GM23248 (cell line): ENCODE measurements at regions not wholly inside any gene's neighbourhood (a gene's known extent, or its start where the extent isn't known, plus 50 kb on each side); places are given as distances from the start of the nearest gene placed in this dataset.

Source experiments
- DNase-seq: peaks from one replicate; pipeline ENCODE4 v3.0.0-alpha.2; 2015
- H2AFZ ChIP-seq: fragments of 200-600 bp; sonication (generic); 2 replicates; pipeline ENCODE4 v1.6.1; 2016; ENCODE audit warnings: antibody characterized with exemption
- H3F3A ChIP-seq: fragments of 200-600 bp; sonication (generic); 2 replicates; pipeline ENCODE4 v1.6.1; 2016; ENCODE audit warnings: mild to moderate bottlenecking, antibody characterized with exemption, mixed run types; ENCODE audit not compliant: insufficient read depth
- H3K27ac ChIP-seq: fragments of 200-600 bp; sonication (generic); 2 replicates; pipeline ENCODE4 v1.5.1; 2016; ENCODE audit warnings: mild to moderate bottlenecking
- H3K27me3 ChIP-seq: fragments of 200-600 bp; sonication (generic); replicated peaks from 2 replicates; pipeline ENCODE4 v1.6.1; 2016; ENCODE audit warnings: mild to moderate bottlenecking; ENCODE audit not compliant: insufficient read depth
- H3K36me3 ChIP-seq: fragments of 200-600 bp; sonication (generic); 2 replicates; pipeline ENCODE4 v1.6.1; 2016; ENCODE audit warnings: low read depth, mild to moderate bottlenecking
- H3K4me1 ChIP-seq: fragments of 200-600 bp; sonication (generic); 2 replicates; pipeline ENCODE4 v1.6.1; 2016; ENCODE audit warnings: mild to moderate bottlenecking; ENCODE audit not compliant: insufficient read depth
- H3K4me2 ChIP-seq: fragments of 200-600 bp; sonication (generic); one replicate; pipeline ENCODE4 v1.6.1; 2016; ENCODE audit warnings: mild to moderate bottlenecking; ENCODE audit not compliant: unreplicated experiment
- H3K4me3 ChIP-seq: fragments of 200-600 bp; sonication (generic); 2 replicates; pipeline ENCODE4 v1.5.1; 2016; ENCODE audit warnings: mild to moderate bottlenecking
- H3K79me2 ChIP-seq: fragments of 200-600 bp; sonication (generic); 2 replicates; pipeline ENCODE4 v1.6.1; 2016; ENCODE audit warnings: mild to moderate bottlenecking; ENCODE audit not compliant: insufficient read depth
- H3K9ac ChIP-seq: fragments of 200-600 bp; sonication (generic); 2 replicates; pipeline ENCODE4 v1.6.1; 2016; ENCODE audit warnings: mild to moderate bottlenecking
- H3K9me2 ChIP-seq: fragments of 200-600 bp; sonication (generic); 2 replicates; pipeline ENCODE4 v1.6.1; 2016; ENCODE audit warnings: mixed run types, mild to moderate bottlenecking, moderate library complexity; ENCODE audit not compliant: insufficient read depth
- H3K9me3 ChIP-seq: fragments of 200-600 bp; sonication (generic); one replicate; pipeline ENCODE4 v1.6.1; 2017; ENCODE audit warnings: low read depth
- H4K20me1 ChIP-seq: fragments of 200-600 bp; sonication (generic); 2 replicates; pipeline ENCODE4 v1.6.0; 2016; ENCODE audit not compliant: insufficient read depth
- EZH2 ChIP-seq: fragments of 200-600 bp; sonication (generic); IDR thresholded peaks from 2 replicates; pipeline ENCODE4 v1.6.1; 2018; ENCODE audit warnings: antibody characterized with exemption, mild to moderate bottlenecking; ENCODE audit not compliant: insufficient read depth, poor library complexity, severe bottlenecking
- EZH2phosphoT487 ChIP-seq: fragments of 200-600 bp; sonication (generic); IDR thresholded peaks from 2 replicates; pipeline ENCODE4 v1.6.1; 2018; ENCODE audit warnings: antibody characterized with exemption, moderate library complexity, mild to moderate bottlenecking, low read depth; ENCODE audit not compliant: insufficient read depth
- WGBS, 2 experiments: methylation state at CpG; one replicate each; pipeline ENCODE4 v1.1.6; 2015 to 2017; ENCODE audit warnings: low lambda C conversion rate in 2 of 2, low coverage in 1 of 2; ENCODE audit errors: missing lambda C conversion rate in 2 of 2; 5-methylcytosine and 5-hydroxymethylcytosine counted together
- in situ Hi-C: fragments of 300-500 bp; cut with MboI; formaldehyde crosslinking; loops from 2 replicates; pipeline ENCODE4 v1.15.0; 2020

DNA sequence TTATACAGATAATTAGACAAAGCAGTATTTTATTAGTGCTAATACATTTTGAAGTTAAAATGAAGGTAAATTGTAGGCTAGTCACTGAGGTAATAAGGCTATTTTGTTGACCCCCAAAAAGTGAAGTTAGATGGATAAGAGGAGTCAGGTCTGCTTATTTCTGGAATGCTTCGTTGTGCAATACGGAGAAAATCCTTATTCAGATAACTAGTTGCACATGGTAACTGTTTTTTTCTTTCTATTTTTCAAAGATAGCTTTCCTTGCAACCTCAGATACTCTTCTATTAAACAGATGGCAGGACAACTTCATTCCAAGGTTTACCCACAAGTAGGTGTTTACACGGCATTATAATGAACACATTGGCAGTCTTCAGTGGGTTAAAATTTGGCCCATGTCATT lies 101.1 kb downstream of the TMEM174 start:
- peak overlapping the region; percentile 53 for H3K4me2 ChIP-seq
- DNase-seq = peak; percentile 53

GRCh38 chr5:73273379-73274050 lies 100.5 kb downstream of the TMEM174 start:
- 26 to 37% methylated on average over 6 of the region's 6 CpGs for WGBS, 2 experiments
- DNase-seq = peak; percentile 19
- no peak overlapping the region for H3K4me3 ChIP-seq
- no peak overlapping the region for H3K9ac ChIP-seq
- H3K4me2 ChIP-seq = peak overlapping the region; percentile 53
- H2AFZ ChIP-seq = peak overlapping the region; percentile 11; the same call in 1 of the 2 replicates
- no peak overlapping the region for H3K27ac ChIP-seq
- no peak for TF ChIP-seq EZH2
- TF ChIP-seq EZH2phosphoT487 = no peak
- peaks cover 38% of the 10 kb centered on the region for H3K4me1 ChIP-seq
- H3K9me2 ChIP-seq = no peaks in the 10 kb centered on the region
- H3K36me3 ChIP-seq = no peaks in the 10 kb centered on the region
- H3K9me3 ChIP-seq = no peaks in the 10 kb centered on the region
- peaks cover 12% of the 10 kb centered on the region; the same call in 1 of the 2 replicates for H3F3A ChIP-seq
- in situ Hi-C loops = no loop called here
- H3K27me3 ChIP-seq = no peaks in the 10 kb centered on the region
- H4K20me1 ChIP-seq = no peaks in the 10 kb centered on the region
- H3K79me2 ChIP-seq = no peaks in the 10 kb centered on the region

More for the DNA sequence above, 101.1 kb downstream of the TMEM174 start:
- H4K20me1 ChIP-seq = no peaks in the 10 kb centered on the region
- no peaks in the 10 kb centered on the region for H3K9me3 ChIP-seq
- TF ChIP-seq EZH2 = no peak
- TF ChIP-seq EZH2phosphoT487 = no peak
- no peaks in the 10 kb centered on the region for H3K79me2 ChIP-seq
- H2AFZ ChIP-seq = peak overlapping the region; percentile 74
- H3K27ac ChIP-seq = peak overlapping the region; percentile 37
- peaks cover 36% of the 10 kb centered on the region for H3K4me1 ChIP-seq
- peak overlapping the region; percentile 53 for H3K4me3 ChIP-seq
- no peaks in the 10 kb centered on the region for H3K27me3 ChIP-seq
- WGBS, 2 experiments = 4 to 7% methylated on average over 3 of the region's 3 CpGs
- H3K9ac ChIP-seq = peak overlapping the region; percentile 42; the same call in 1 of the 2 replicates
- no peaks in the 10 kb centered on the region for H3K9me2 ChIP-seq
- H3F3A ChIP-seq = peaks cover 12% of the 10 kb centered on the region; the same call in 1 of the 2 replicates
- in situ Hi-C loops = no loop called here
- H3K36me3 ChIP-seq = no peaks in the 10 kb centered on the region

GRCh38 chr5:73272351-73272750 lies 99.4 kb downstream of the TMEM174 start:
- Histone ChIP-seq H3K27ac (no peak overlapping the region), H3K4me1 (peaks cover 47% of the 10 kb centered on the region), H3K9me3 (no peaks in the 10 kb centered on the region), H3K9ac (no peak overlapping the region), H3K4me2 (no peak overlapping the region), H3K27me3 (no peaks in the 10 kb centered on the region), H3K4me3 (no peak overlapping the region), H3K36me3 (no peaks in the 10 kb centered on the region), H3F3A (peaks cover 15% of the 10 kb centered on the region; the same call in 1 of the 2 replicates), H2AFZ (no peak overlapping the region), H3K9me2 (no peaks in the 10 kb centered on the region), H3K79me2 (no peaks in the 10 kb centered on the region), H4K20me1 (no peaks in the 10 kb centered on the region)
- in situ Hi-C loops = no loop called here
- DNase-seq = peak; percentile 32
- TF ChIP-seq EZH2phosphoT487 = no peak
- TF ChIP-seq EZH2 = no peak

GRCh38 chr5:73268826-73269225 lies 95.8 kb downstream of the TMEM174 start:
- no peak for TF ChIP-seq EZH2phosphoT487
- TF ChIP-seq EZH2 = no peak
- H3K9ac ChIP-seq = no peak overlapping the region
- no peaks in the 10 kb centered on the region for H4K20me1 ChIP-seq
- H3K9me3 ChIP-seq = no peaks in the 10 kb centered on the region
- peaks cover 22% of the 10 kb centered on the region; the same call in 1 of the 2 replicates for H3F3A ChIP-seq
- H3K4me3 ChIP-seq = no peak overlapping the region
- H2AFZ ChIP-seq = no peak overlapping the region
- H3K9me2 ChIP-seq = no peaks in the 10 kb centered on the region; the same call in 1 of the 2 replicates
- no peak overlapping the region for H3K4me2 ChIP-seq
- in situ Hi-C loops = no loop called here
- H3K36me3 ChIP-seq = no peaks in the 10 kb centered on the region
- H3K27ac ChIP-seq = no peak overlapping the region
- H3K27me3 ChIP-seq = no peaks in the 10 kb centered on the region
- no peaks in the 10 kb centered on the region for H3K79me2 ChIP-seq
- 97 to 100% methylated on average over 2 of the region's 2 CpGs for WGBS, 2 experiments
- H3K4me1 ChIP-seq = peaks cover 53% of the 10 kb centered on the region
- no peak for DNase-seq
